Testis (tissue), 2 donors: ENCODE measurements at regions not wholly inside any gene's neighbourhood (a gene's known extent, or its start where the extent isn't known, plus 50 kb on each side); places are given as distances from the start of the nearest gene placed in this dataset.

Experiments used
- POLR2A ChIP-seq: fragments of 450-650 bp; IDR thresholded peaks from one replicate; pipeline ENCODE4 v1.6.1; 2017; ENCODE audit warnings: antibody characterized with exemption, mild to moderate bottlenecking, moderate library complexity
- TF ChIP-seq, protein P1 (sequence below), 3 experiments: fragments of 450-650 bp in 2 of 3; fragments of 200-600 bp in 1 of 3; sonication (generic) in 1 of 3; IDR thresholded peaks; one replicate each; pipeline ENCODE4 v1.5.1; 2016 to 2019; ENCODE audit warnings: antibody characterized with exemption in 3 of 3, mild to moderate bottlenecking in 2 of 3, moderate library complexity in 1 of 3

DNA sequence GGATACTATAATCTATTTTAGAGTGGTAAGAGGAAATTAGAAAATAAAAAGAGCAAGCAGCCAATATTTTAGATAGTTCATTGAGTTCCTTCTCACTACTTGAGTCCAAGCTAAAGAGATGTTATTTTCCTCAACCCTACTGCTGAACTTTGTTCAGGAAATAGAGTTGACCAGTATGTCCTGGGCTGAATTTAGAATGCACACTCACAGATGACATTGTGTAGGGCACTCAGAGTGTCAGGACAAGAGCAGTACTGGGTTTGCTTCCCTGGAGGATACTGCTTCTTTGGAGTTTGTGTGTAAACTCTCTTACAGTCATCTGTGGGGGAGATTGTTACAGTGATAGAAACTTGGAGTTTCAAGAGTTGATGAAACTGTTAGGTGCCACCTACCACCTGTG lies 80.0 kb upstream of the AGBL1 start:
- TF ChIP-seq, protein P1, sequence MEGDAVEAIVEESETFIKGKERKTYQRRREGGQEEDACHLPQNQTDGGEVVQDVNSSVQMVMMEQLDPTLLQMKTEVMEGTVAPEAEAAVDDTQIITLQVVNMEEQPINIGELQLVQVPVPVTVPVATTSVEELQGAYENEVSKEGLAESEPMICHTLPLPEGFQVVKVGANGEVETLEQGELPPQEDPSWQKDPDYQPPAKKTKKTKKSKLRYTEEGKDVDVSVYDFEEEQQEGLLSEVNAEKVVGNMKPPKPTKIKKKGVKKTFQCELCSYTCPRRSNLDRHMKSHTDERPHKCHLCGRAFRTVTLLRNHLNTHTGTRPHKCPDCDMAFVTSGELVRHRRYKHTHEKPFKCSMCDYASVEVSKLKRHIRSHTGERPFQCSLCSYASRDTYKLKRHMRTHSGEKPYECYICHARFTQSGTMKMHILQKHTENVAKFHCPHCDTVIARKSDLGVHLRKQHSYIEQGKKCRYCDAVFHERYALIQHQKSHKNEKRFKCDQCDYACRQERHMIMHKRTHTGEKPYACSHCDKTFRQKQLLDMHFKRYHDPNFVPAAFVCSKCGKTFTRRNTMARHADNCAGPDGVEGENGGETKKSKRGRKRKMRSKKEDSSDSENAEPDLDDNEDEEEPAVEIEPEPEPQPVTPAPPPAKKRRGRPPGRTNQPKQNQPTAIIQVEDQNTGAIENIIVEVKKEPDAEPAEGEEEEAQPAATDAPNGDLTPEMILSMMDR (IDR thresholded peaks at IDR 0.05) = no peak
- TF ChIP-seq POLR2A = no peak
